MCF 10A (cell line): ENCODE measurements at regions not wholly inside any gene's neighbourhood (a gene's known extent, or its start where the extent isn't known, plus 50 kb on each side); places are given as distances from the start of the nearest gene placed in this dataset.

Experiments used
- BruUV-seq: library from RNA; stranded (reverse); fragments of 400-500 nt; replicated peaks from 2 replicates; lab custom pipeline; 2021; lab: Mats Ljungman, UMichigan
- CTCF ChIA-PET: fragments of 300-600 bp; sonication (Branson Sonifier 250); formaldehyde crosslinking; extraction: SDS; loops from one replicate; lab custom pipeline; 2021; ENCODE audit warnings: antibody characterized with exemption, inconsistent platforms; lab: Yijun Ruan, JAX
- POLR2A ChIA-PET: fragments of 300-600, 350-650 bp; sonication (Branson Sonifier 250); formaldehyde crosslinking; extraction: SDS; loops from one replicate; lab custom pipeline; 2020; ENCODE audit warnings: antibody characterized with exemption, inconsistent platforms; lab: Yijun Ruan, JAX
- DNase-seq: peaks from one replicate; pipeline ENCODE4 v3.0.0-alpha.2; 2018; ENCODE audit not compliant: unreplicated experiment
- H3K27ac Mint-ChIP-seq: one replicate; pipeline ENCODE4 v1.8.0; 2022; ENCODE audit warnings: mild to moderate bottlenecking, low read depth, mixed read lengths; ENCODE audit not compliant: unreplicated experiment
- H3K27me3 Mint-ChIP-seq: one replicate; pipeline ENCODE4 v1.8.0; 2022; ENCODE audit warnings: mixed read lengths; ENCODE audit not compliant: insufficient read depth, unreplicated experiment
- H3K36me3 Mint-ChIP-seq: one replicate; pipeline ENCODE4 v1.8.0; 2022; ENCODE audit warnings: mild to moderate bottlenecking, moderate library complexity, mixed read lengths; ENCODE audit not compliant: insufficient read depth, unreplicated experiment
- H3K4me1 Mint-ChIP-seq: one replicate; pipeline ENCODE4 v1.8.0; 2022; ENCODE audit warnings: mixed read lengths; ENCODE audit not compliant: insufficient read depth, unreplicated experiment
- H3K4me3 Mint-ChIP-seq: one replicate; pipeline ENCODE4 v1.8.0; 2022; ENCODE audit warnings: mild to moderate bottlenecking, moderate library complexity, mixed read lengths; ENCODE audit not compliant: unreplicated experiment
- H3K9me3 Mint-ChIP-seq: one replicate; pipeline ENCODE4 v1.8.0; 2022; ENCODE audit warnings: mixed read lengths; ENCODE audit not compliant: unreplicated experiment
- CTCF ChIP-seq: fragments of 200-600 bp; IDR thresholded peaks from one replicate; pipeline ENCODE4 v1.8.0; 2022; ENCODE audit warnings: antibody characterized with exemption, mild to moderate bottlenecking; ENCODE audit not compliant: unreplicated experiment
- intact Hi-C: fragments of 100-400 bp; cut with micrococcal nuclease; formaldehyde crosslinking; loops from 2 replicates; pipeline ENCODE4 v1.14.1; 2022

- H3K4me1 Mint-ChIP-seq, result peaks cover 7% of the 10 kb centered on the region
- TF ChIP-seq CTCF, result no peak
- intact Hi-C loops, result no loop called here
- no peaks in the 10 kb centered on the region for H3K9me3 Mint-ChIP-seq
- CTCF ChIA-PET, result no interaction called here
- BruUV-seq, result no TSS peak
- DNase-seq, result no peak
- H3K4me3 Mint-ChIP-seq, result no peak overlapping the region
- POLR2A ChIA-PET, result no interaction called here
- no peaks in the 10 kb centered on the region for H3K27me3 Mint-ChIP-seq
- H3K36me3 Mint-ChIP-seq, result no peaks in the 10 kb centered on the region
- H3K27ac Mint-ChIP-seq, result no peak overlapping the region
These were observed 221.2 kb upstream of the CD180 start for GRCh38 chr5:67417839-67418238.

- no peak overlapping the region for H3K27ac Mint-ChIP-seq
- no peaks in the 10 kb centered on the region for H3K36me3 Mint-ChIP-seq
- H3K4me3 Mint-ChIP-seq, result no peak overlapping the region
- ChIA-PET POLR2A (no interaction called here), CTCF (no interaction called here)
- no TSS peak for BruUV-seq
- no peak for DNase-seq
- intact Hi-C loops, result no loop called here
- H3K9me3 Mint-ChIP-seq, result no peaks in the 10 kb centered on the region
- peaks cover 7% of the 10 kb centered on the region for H3K4me1 Mint-ChIP-seq
- TF ChIP-seq CTCF, result no peak
- no peaks in the 10 kb centered on the region for H3K27me3 Mint-ChIP-seq
These were observed 220.4 kb upstream of the CD180 start for GRCh38 chr5:67416986-67417385.

- no peak for TF ChIP-seq CTCF
- no TSS peak for BruUV-seq
- CTCF ChIA-PET, result no interaction called here
- H3K36me3 Mint-ChIP-seq, result no peaks in the 10 kb centered on the region
- no peaks in the 10 kb centered on the region for H3K27me3 Mint-ChIP-seq
- DNase-seq, result peak; percentile 16
- POLR2A ChIA-PET, result no interaction called here
- peaks cover 7% of the 10 kb centered on the region for H3K4me1 Mint-ChIP-seq
- no peaks in the 10 kb centered on the region for H3K9me3 Mint-ChIP-seq
- intact Hi-C loops, result no loop called here
- no peak overlapping the region for H3K4me3 Mint-ChIP-seq
- H3K27ac Mint-ChIP-seq, result no peak overlapping the region
These were observed 219.7 kb upstream of the CD180 start for GRCh38 chr5:67416133-67416937.

- TF ChIP-seq CTCF, result no peak
- peak; percentile 48 for DNase-seq
- no peaks in the 10 kb centered on the region for H3K27me3 Mint-ChIP-seq
- H3K27ac Mint-ChIP-seq, result no peak overlapping the region
- no peaks in the 10 kb centered on the region for H3K36me3 Mint-ChIP-seq
- no peak overlapping the region for H3K4me3 Mint-ChIP-seq
- peaks cover 7% of the 10 kb centered on the region for H3K4me1 Mint-ChIP-seq
- ChIA-PET POLR2A (interaction anchor here (0.7 to 1.6 kb wide), 2 partner anchors 10 to 21 kb away, joined by 3 to 6 read pairs; no protein-coding TSS in a partner anchor), CTCF (interaction anchor here (0.6 kb wide), 1 partner anchor 759 kb away, joined by 3 read pairs; no protein-coding TSS in a partner anchor)
- intact Hi-C loops, result no loop called here
- BruUV-seq, result no TSS peak
- H3K9me3 Mint-ChIP-seq, result no peaks in the 10 kb centered on the region
These were observed 218.1 kb upstream of the CD180 start for GRCh38 chr5:67414712-67415111.
